H9 (cell line): ENCODE measurements at regions not wholly inside any gene's neighbourhood (a gene's known extent, or its start where the extent isn't known, plus 50 kb on each side); places are given as distances from the start of the nearest gene placed in this dataset.

Experiments
- DNase-seq: peaks from one replicate; pipeline ENCODE4 v3.0.0-alpha.2; 2017
- H2AFZ ChIP-seq: one replicate; pipeline ENCODE4 v1.6.1; 2013; ENCODE audit warnings: mild to moderate bottlenecking, low read length, control low read depth, moderate library complexity
- H2AK5ac ChIP-seq: 2 replicates; pipeline ENCODE4 v1.6.1; 2013; ENCODE audit warnings: low read length, control low read depth, mixed read lengths; ENCODE audit not compliant: insufficient read length
- H2BK120ac ChIP-seq: one replicate; pipeline ENCODE4 v1.6.1; 2013; ENCODE audit warnings: low read depth, mild to moderate bottlenecking, low read length, control low read depth, inconsistent platforms; ENCODE audit not compliant: poor library complexity, severe bottlenecking
- H2BK12ac ChIP-seq: 2 replicates; pipeline ENCODE4 v1.6.1; 2013; ENCODE audit warnings: low read length, control low read depth, mixed read lengths, low read depth; ENCODE audit not compliant: insufficient read length
- H2BK15ac ChIP-seq: 2 replicates; pipeline ENCODE4 v1.6.1; 2013; ENCODE audit warnings: low read depth, low read length, control low read depth
- H2BK20ac ChIP-seq: one replicate; pipeline ENCODE4 v1.6.1; 2013; ENCODE audit warnings: low read depth, mild to moderate bottlenecking, low read length, control low read depth, inconsistent platforms; ENCODE audit not compliant: poor library complexity, severe bottlenecking
- H2BK5ac ChIP-seq: 2 replicates; pipeline ENCODE4 v1.6.1; 2013; ENCODE audit warnings: low read length, control low read depth, mixed read lengths; ENCODE audit not compliant: insufficient read length
- H3K14ac ChIP-seq: 2 replicates; pipeline ENCODE4 v1.6.1; 2013; ENCODE audit warnings: low read length, control low read depth; ENCODE audit not compliant: insufficient read depth
- H3K18ac ChIP-seq: 2 replicates; pipeline ENCODE4 v1.6.1; 2013; ENCODE audit warnings: low read depth, mild to moderate bottlenecking, mixed read lengths, low read length, control low read depth; ENCODE audit not compliant: insufficient read length
- H3K23ac ChIP-seq: 2 replicates; pipeline ENCODE4 v1.6.1; 2013; ENCODE audit warnings: low read length, control low read depth, mixed read lengths, low read depth; ENCODE audit not compliant: insufficient read length
- H3K23me2 ChIP-seq: 2 replicates; pipeline ENCODE4 v1.6.1; 2013; ENCODE audit warnings: low read depth, mild to moderate bottlenecking, mixed read lengths, low read length, control low read depth; ENCODE audit not compliant: insufficient read length, poor library complexity, severe bottlenecking
- H3K27ac ChIP-seq: 2 replicates; pipeline ENCODE4 v1.5.1; 2013; ENCODE audit warnings: low read length, control low read depth, mixed read lengths, low read depth; ENCODE audit not compliant: insufficient read length
- H3K27me3 ChIP-seq: 2 replicates; pipeline ENCODE4 v1.6.1; 2013; ENCODE audit warnings: low read length, control low read depth, inconsistent platforms; ENCODE audit not compliant: insufficient read depth
- H3K4ac ChIP-seq: 2 replicates; pipeline ENCODE4 v1.6.1; 2013; ENCODE audit warnings: low read depth, mild to moderate bottlenecking, control low read depth, inconsistent platforms, low read length, moderate library complexity
- H3K4me1 ChIP-seq: 2 replicates; pipeline ENCODE4 v1.6.1; 2013; ENCODE audit warnings: low read length, control low read depth, inconsistent platforms; ENCODE audit not compliant: insufficient read depth
- H3K4me2 ChIP-seq: 2 replicates; pipeline ENCODE4 v1.6.1; 2013; ENCODE audit warnings: low read length, control low read depth, mixed read lengths; ENCODE audit not compliant: insufficient read length, insufficient read depth
- H3K56ac ChIP-seq: 2 replicates; pipeline ENCODE4 v1.6.1; 2013; ENCODE audit warnings: low read depth, mild to moderate bottlenecking, mixed read lengths, low read length, control low read depth; ENCODE audit not compliant: insufficient read length
- H3K79me1 ChIP-seq: 2 replicates; pipeline ENCODE4 v1.6.1; 2013; ENCODE audit warnings: low read depth, mild to moderate bottlenecking, moderate library complexity, low read length, control low read depth, inconsistent platforms; ENCODE audit not compliant: insufficient read depth, poor library complexity, severe bottlenecking
- H3K79me2 ChIP-seq: 2 replicates; pipeline ENCODE4 v1.6.1; 2013; ENCODE audit warnings: low read length, control low read depth, inconsistent platforms; ENCODE audit not compliant: insufficient read depth
- H3K9ac ChIP-seq: 2 replicates; pipeline ENCODE4 v1.6.1; 2013; ENCODE audit warnings: low read length, control low read depth, mixed read lengths; ENCODE audit not compliant: insufficient read length; ENCODE audit errors: extremely low read depth
- H3K9me3 ChIP-seq: one replicate; pipeline ENCODE4 v1.6.1; 2013; ENCODE audit warnings: low read depth, low read length, inconsistent platforms; ENCODE audit not compliant: control insufficient read depth
- H3T11ph ChIP-seq: one replicate; pipeline ENCODE4 v1.6.1; 2013; ENCODE audit warnings: mild to moderate bottlenecking, low read length, control low read depth, inconsistent platforms
- H4K20me1 ChIP-seq: one replicate; pipeline ENCODE4 v1.6.1; 2013; ENCODE audit not compliant: control insufficient read depth, insufficient read length, insufficient read depth
- H4K5ac ChIP-seq: 2 replicates; pipeline ENCODE4 v1.6.1; 2013; ENCODE audit warnings: low read depth, mild to moderate bottlenecking, mixed read lengths, low read length, control low read depth; ENCODE audit not compliant: insufficient read length
- H4K8ac ChIP-seq: replicated peaks from 2 replicates; pipeline ENCODE4 v1.6.1; 2013; ENCODE audit warnings: low read length, control low read depth, mixed read lengths, low read depth; ENCODE audit not compliant: insufficient read length
- H4K91ac ChIP-seq: 2 replicates; pipeline ENCODE4 v1.6.1; 2013; ENCODE audit warnings: low read depth, mild to moderate bottlenecking, moderate library complexity, mixed read lengths, low read length, control low read depth; ENCODE audit not compliant: insufficient read length
- H3K27ac Mint-ChIP-seq, 3 experiments: 2 replicates in 2 of 3; 3 replicates in 1 of 3; pipeline ENCODE4 v1.8.0; 2020 to 2021; ENCODE audit warnings: mixed read lengths in 3 of 3, mild to moderate bottlenecking in 1 of 3, moderate library complexity in 1 of 3
- H3K27me3 Mint-ChIP-seq: 2 replicates; pipeline ENCODE4 v1.8.0; 2021; ENCODE audit warnings: low read depth, mild to moderate bottlenecking, moderate library complexity, mixed read lengths
- H3K36me3 Mint-ChIP-seq, 3 experiments: 2 replicates in 2 of 3; 3 replicates in 1 of 3; pipeline ENCODE4 v1.8.0; 2020 to 2021; ENCODE audit warnings: low read depth in 3 of 3, mixed read lengths in 3 of 3; ENCODE audit not compliant: insufficient read depth in 1 of 3
- H3K4me1 Mint-ChIP-seq, 2 experiments: 2 replicates each; pipeline ENCODE4 v1.8.0; 2020; ENCODE audit warnings: mixed read lengths in 2 of 2
- H3K4me3 Mint-ChIP-seq, 2 experiments: 2 replicates in 1 of 2; 3 replicates in 1 of 2; pipeline ENCODE4 v1.8.0; 2020 to 2021; ENCODE audit warnings: mild to moderate bottlenecking in 2 of 2, mixed read lengths in 2 of 2, moderate library complexity in 1 of 2
- H3K9me3 Mint-ChIP-seq, 2 experiments: 2 replicates in 1 of 2; 3 replicates in 1 of 2; pipeline ENCODE4 v1.8.0; 2020; ENCODE audit warnings: mild to moderate bottlenecking in 2 of 2, mixed read lengths in 2 of 2, moderate library complexity in 1 of 2
- CTCF ChIP-seq: fragments of 200-600 bp; sonication (generic); conservative IDR thresholded peaks from 3 replicates; pipeline ENCODE4 v1.8.0; 2021; ENCODE audit warnings: antibody characterized with exemption, mild to moderate bottlenecking
- WGBS: extraction: QIAGEN DNeasy Blood & Tissue Kit; methylation state at CpG from one replicate; pipeline ENCODE4 v1.1.7; 2013; ENCODE audit warnings: missing lambda C conversion rate, low lambda C conversion rate, mixed read lengths; ENCODE audit not compliant: insufficient read length; ENCODE audit errors: extremely low coverage; 5-methylcytosine and 5-hydroxymethylcytosine counted together

GRCh38 chr1:148362626-148363438 is 120.3 kb downstream of the PPIAL4G start:
- H3K4me2 ChIP-seq = peak overlapping the region; percentile 90

More at GRCh38 chr1:148362626-148363438, 120.3 kb downstream of the PPIAL4G start:
- no peak overlapping the region for H4K91ac ChIP-seq
- peaks cover 12% of the 10 kb centered on the region for H3K23me2 ChIP-seq
- no peak overlapping the region for H2BK120ac ChIP-seq
- no peak overlapping the region for H2BK15ac ChIP-seq
- no peaks in the 10 kb centered on the region for H3K79me1 ChIP-seq
- H3K4ac ChIP-seq = no peak overlapping the region
- Mint-ChIP-seq H3K9me3 (peaks cover 0 to 2% of the 10 kb centered on the region in 2 experiments; a peak in 1 of 5 replicates), H3K27ac (peak overlapping the region in 1 of 3 experiments; percentile 96; a peak in 2 of 7 replicates), H3K27me3 (peaks cover 20% of the 10 kb centered on the region), H3K4me1 (peaks cover 18 to 24% of the 10 kb centered on the region in 2 experiments), H3K4me3 (peak overlapping the region; percentile 79 to 80), H3K36me3 (no peaks in the 10 kb centered on the region; a peak in 1 of 7 replicates)
- H4K5ac ChIP-seq = no peak overlapping the region
- H2AFZ ChIP-seq = no peak overlapping the region
- no peaks in the 10 kb centered on the region for H3K79me2 ChIP-seq
- H2BK5ac ChIP-seq = no peak overlapping the region
- WGBS = no CpG with 5 or more reads among the region's 29 CpGs
- no peak overlapping the region for H3K14ac ChIP-seq
- no peak overlapping the region for H3K23ac ChIP-seq
- H3K18ac ChIP-seq = no peak overlapping the region
- H3K4me1 ChIP-seq = no peaks in the 10 kb centered on the region
- no peak for TF ChIP-seq CTCF
- no peaks in the 10 kb centered on the region for H3K9me3 ChIP-seq
- H3K27me3 ChIP-seq = no peaks in the 10 kb centered on the region
- H3K27ac ChIP-seq = no peak overlapping the region
- H3K9ac ChIP-seq = no peak overlapping the region
- H2AK5ac ChIP-seq = no peak overlapping the region
- H2BK20ac ChIP-seq = no peak overlapping the region
- no peaks in the 10 kb centered on the region for H4K20me1 ChIP-seq
- no peak overlapping the region for H3T11ph ChIP-seq
- DNase-seq = peak; percentile 95
- no peak overlapping the region for H3K56ac ChIP-seq
- H4K8ac ChIP-seq = no peak overlapping the region
- no peak overlapping the region for H2BK12ac ChIP-seq
